ENCODE measurements at regions not wholly inside any gene's neighbourhood (a gene's known extent, or its start where the extent isn't known, plus 50 kb on each side); places are given as distances from the start of the nearest gene placed in this dataset.
A peak's percentile ranks its signal among the peaks of the same experiment; 100 is the strongest.

DNA sequence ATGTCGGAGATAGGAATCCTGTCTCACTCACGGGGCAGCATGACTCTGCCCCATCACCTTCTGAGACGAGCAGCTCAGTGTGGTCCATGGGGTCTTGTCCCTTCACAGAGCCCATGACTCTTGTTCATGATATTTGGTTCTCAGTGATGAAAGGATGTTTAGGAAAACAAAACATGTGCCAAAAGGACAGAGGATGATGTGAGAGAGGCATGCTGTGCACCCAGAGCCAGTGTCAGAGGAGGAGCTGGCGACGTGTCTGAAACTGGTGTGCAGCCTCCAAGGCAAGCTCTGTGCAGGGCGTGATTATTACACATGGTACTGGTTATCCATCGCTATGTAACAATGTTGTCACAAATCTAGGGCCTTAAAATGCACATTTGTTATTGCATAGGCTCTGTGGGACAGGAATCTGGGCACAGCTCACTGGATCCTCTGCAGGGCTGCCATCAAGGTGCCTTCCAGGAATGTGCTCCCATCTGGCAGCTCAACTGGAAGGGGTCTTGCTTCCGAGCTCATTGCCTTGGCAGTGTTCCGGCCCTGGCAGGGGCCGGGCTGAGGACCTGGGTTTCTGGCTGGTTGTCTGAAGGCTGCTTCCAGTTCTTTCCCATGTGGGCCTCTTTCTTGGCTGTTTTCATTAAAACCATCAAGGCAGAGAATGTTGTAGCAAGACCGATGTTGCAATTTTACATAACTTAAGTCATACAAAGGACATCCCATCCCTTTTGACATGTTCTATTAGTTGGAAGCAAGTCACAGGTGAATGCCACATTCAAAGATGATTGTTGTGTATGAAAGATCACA is 175.4 kb downstream of the ERMARD start:
- Histone ChIP-seq H3K4me3 (no peak overlapping the region), H3K27ac (ENCODE audit: low read depth in 1 of 2, low read length in 1 of 2) (no peak overlapping the region), H3K9me3 (ENCODE audit: control insufficient read depth in 4 of 4, insufficient read depth in 3 of 4, low read length in 3 of 4) (peaks cover 0 to 5% (median 0%) of the 10 kb centered on the region in 4 donors), H3K4me1 (ENCODE audit: control insufficient read depth in 5 of 5, insufficient read depth in 5 of 5, low read length in 5 of 5) (peaks cover 0 to 15% (median 4%) of the 10 kb centered on the region in 5 donors), H3K27me3 (ENCODE audit: control insufficient read depth in 3 of 3, insufficient read depth in 3 of 3, low read length in 2 of 3) (peaks cover 0 to 3% (median 0%) of the 10 kb centered on the region in 3 donors), H3K9ac (ENCODE audit: insufficient read depth in 1 of 2, low read length in 2 of 2) (no peak overlapping the region), H3K36me3 (ENCODE audit: control insufficient read depth in 4 of 4, insufficient read depth in 4 of 4, low read length in 4 of 4) (no peaks in the 10 kb centered on the region)
- TF ChIP-seq, protein P1, sequence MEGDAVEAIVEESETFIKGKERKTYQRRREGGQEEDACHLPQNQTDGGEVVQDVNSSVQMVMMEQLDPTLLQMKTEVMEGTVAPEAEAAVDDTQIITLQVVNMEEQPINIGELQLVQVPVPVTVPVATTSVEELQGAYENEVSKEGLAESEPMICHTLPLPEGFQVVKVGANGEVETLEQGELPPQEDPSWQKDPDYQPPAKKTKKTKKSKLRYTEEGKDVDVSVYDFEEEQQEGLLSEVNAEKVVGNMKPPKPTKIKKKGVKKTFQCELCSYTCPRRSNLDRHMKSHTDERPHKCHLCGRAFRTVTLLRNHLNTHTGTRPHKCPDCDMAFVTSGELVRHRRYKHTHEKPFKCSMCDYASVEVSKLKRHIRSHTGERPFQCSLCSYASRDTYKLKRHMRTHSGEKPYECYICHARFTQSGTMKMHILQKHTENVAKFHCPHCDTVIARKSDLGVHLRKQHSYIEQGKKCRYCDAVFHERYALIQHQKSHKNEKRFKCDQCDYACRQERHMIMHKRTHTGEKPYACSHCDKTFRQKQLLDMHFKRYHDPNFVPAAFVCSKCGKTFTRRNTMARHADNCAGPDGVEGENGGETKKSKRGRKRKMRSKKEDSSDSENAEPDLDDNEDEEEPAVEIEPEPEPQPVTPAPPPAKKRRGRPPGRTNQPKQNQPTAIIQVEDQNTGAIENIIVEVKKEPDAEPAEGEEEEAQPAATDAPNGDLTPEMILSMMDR (IDR thresholded peaks at IDR 0.05; ENCODE audit: control extremely low read depth, extremely low read depth) = no peak
- ATAC-seq (ENCODE audit: insufficient read depth, low FRiP score) (no peak), DNase-seq (peak in 1 of 3 donors; percentile 53)
- 92 to 94% methylated on average over 11 of the region's 11 CpGs for WGBS, 2 donors

DNA sequence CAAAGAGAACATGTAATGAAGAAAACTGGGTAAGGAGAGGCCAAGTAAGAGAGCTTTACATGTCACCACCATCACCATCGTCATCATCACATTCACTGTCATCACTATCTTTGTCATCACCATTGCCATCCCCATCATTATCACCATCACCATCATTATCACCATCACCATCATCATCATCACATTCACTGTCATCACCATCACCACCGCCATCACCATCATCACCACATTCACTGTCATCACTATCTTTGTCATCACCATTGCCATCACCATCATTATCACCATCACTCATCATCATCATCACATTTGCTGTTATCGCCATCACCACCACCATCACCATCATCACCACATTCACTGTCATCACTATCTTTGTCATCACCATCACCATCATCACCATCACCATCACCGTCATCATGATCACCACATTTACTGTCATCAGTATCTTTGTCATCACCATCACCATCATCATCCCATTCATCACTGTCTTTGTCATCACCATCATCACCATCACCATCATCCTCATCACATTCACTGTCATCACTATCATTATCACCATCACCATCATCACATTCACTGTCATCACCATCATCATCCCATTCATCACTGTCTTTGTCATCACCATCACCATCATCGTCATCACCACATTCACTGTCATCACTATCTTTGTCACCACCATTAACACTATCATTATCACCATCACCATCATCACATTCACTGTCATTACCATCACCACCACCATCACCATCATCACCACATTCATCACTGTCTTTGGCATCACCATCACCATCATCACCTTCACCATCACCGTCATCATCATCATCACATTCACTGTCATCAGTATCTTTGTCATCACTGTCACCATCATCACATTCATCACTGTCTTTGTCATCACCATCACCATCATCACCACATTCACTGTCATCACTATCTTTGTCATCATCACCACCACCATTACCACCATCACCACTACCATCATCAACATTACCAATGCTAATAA is 172.3 kb downstream of the ERMARD start:
- Histone ChIP-seq H3K27me3 (ENCODE audit: control insufficient read depth in 3 of 3, insufficient read depth in 3 of 3, low read length in 2 of 3) (peaks cover 0 to 3% (median 0%) of the 10 kb centered on the region in 3 donors), H3K36me3 (ENCODE audit: control insufficient read depth in 4 of 4, insufficient read depth in 4 of 4, low read length in 4 of 4) (no peaks in the 10 kb centered on the region), H3K9ac (ENCODE audit: insufficient read depth in 1 of 2, low read length in 2 of 2) (no peak overlapping the region), H3K4me3 (no peak overlapping the region), H3K9me3 (ENCODE audit: control insufficient read depth in 4 of 4, insufficient read depth in 3 of 4, low read length in 3 of 4) (peaks cover 0 to 3% (median 0%) of the 10 kb centered on the region in 4 donors), H3K27ac (ENCODE audit: low read depth in 1 of 2, low read length in 1 of 2) (no peak overlapping the region), H3K4me1 (ENCODE audit: control insufficient read depth in 5 of 5, insufficient read depth in 5 of 5, low read length in 5 of 5) (peaks cover 0 to 15% (median 3%) of the 10 kb centered on the region in 5 donors)
- no peak for ATAC-seq (ENCODE audit: insufficient read depth, low FRiP score)
- no peak for DNase-seq
- TF ChIP-seq, protein P1 (IDR thresholded peaks at IDR 0.05; ENCODE audit: control extremely low read depth, extremely low read depth) = no peak
- 84 to 97% methylated on average over 6 of the region's 6 CpGs for WGBS, 2 donors

- Histone ChIP-seq H3K27ac (ENCODE audit: low read depth in 1 of 2, low read length in 1 of 2) (no peak overlapping the region), H3K9ac (ENCODE audit: insufficient read depth in 1 of 2, low read length in 2 of 2) (no peak overlapping the region), H3K4me3 (no peak overlapping the region), H3K9me3 (ENCODE audit: control insufficient read depth in 4 of 4, insufficient read depth in 3 of 4, low read length in 3 of 4) (peaks cover 0 to 3% (median 0%) of the 10 kb centered on the region in 4 donors), H3K4me1 (ENCODE audit: control insufficient read depth in 5 of 5, insufficient read depth in 5 of 5, low read length in 5 of 5) (peaks cover 0 to 24% (median 9%) of the 10 kb centered on the region in 5 donors), H3K36me3 (ENCODE audit: control insufficient read depth in 4 of 4, insufficient read depth in 4 of 4, low read length in 4 of 4) (no peaks in the 10 kb centered on the region), H3K27me3 (ENCODE audit: control insufficient read depth in 3 of 3, insufficient read depth in 3 of 3, low read length in 2 of 3) (peaks cover 0 to 3% (median 0%) of the 10 kb centered on the region in 3 donors)
- peak; percentile 79 to 90 (median 81) for DNase-seq
- 53 to 55% methylated on average over 34 of the region's 34 CpGs for WGBS, 2 donors
- TF ChIP-seq, protein P1 (IDR thresholded peaks at IDR 0.05; ENCODE audit: control extremely low read depth, extremely low read depth) = no peak
- ATAC-seq (ENCODE audit: insufficient read depth, low FRiP score) = peak; percentile 25
Measured at GRCh38 chr6:169921853-169922824, 170.7 kb downstream of the ERMARD start.

All from lung (tissue), 11 donors.